ENCODE measurements at regions not wholly inside any gene's neighbourhood (a gene's known extent, or its start where the extent isn't known, plus 50 kb on each side); places are given as distances from the start of the nearest gene placed in this dataset.

DNA sequence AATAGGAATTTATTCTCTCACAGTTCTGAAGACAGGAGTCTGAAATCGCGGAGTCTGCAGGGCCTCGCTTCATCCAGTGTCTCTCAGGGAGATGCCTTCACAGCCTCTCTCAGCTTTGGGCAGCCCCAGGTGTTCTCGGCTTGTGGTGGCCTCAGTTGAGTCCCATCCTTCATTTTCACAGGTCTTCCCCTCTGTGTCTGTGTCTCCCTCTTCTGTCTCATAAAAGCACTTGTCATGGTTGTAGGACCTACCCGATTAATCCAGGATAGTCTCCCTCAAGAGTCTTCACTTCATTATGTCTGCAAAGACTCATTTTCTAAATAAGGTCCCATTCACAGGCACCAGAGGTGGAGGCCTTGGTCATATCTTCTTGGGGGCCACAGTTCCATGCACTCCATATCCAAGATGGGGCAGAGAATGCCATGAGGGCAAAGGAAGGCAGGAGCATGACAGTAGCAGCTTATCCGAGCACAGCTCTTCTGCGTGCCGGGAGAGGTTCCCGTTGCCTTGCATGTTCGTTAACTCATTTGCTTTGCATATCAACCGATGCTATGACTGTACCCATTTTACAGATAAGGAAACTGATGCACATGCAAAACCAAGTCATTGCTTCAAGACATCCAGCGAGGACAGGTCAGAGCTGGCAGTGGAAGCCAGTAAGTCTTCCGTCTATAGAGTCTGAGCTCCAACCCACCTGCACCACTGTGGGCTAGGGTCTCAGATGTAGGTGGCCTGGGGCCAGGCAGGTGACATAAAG is 363.8 kb upstream of the SULF2 start:
- Histone ChIP-seq H3K27me3 (no peaks in the 10 kb centered on the region), H3K4me1 (no peaks in the 10 kb centered on the region), H3K36me3 (no peaks in the 10 kb centered on the region), H3K4me3 (no peak overlapping the region), H3K9me3 (no peaks in the 10 kb centered on the region), H3K27ac (replicated peaks in 1 of 4) (no peak overlapping the region)
- TF ChIP-seq, protein P1, sequence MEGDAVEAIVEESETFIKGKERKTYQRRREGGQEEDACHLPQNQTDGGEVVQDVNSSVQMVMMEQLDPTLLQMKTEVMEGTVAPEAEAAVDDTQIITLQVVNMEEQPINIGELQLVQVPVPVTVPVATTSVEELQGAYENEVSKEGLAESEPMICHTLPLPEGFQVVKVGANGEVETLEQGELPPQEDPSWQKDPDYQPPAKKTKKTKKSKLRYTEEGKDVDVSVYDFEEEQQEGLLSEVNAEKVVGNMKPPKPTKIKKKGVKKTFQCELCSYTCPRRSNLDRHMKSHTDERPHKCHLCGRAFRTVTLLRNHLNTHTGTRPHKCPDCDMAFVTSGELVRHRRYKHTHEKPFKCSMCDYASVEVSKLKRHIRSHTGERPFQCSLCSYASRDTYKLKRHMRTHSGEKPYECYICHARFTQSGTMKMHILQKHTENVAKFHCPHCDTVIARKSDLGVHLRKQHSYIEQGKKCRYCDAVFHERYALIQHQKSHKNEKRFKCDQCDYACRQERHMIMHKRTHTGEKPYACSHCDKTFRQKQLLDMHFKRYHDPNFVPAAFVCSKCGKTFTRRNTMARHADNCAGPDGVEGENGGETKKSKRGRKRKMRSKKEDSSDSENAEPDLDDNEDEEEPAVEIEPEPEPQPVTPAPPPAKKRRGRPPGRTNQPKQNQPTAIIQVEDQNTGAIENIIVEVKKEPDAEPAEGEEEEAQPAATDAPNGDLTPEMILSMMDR (IDR thresholded peaks at IDR 0.05) = no peak
- TF ChIP-seq EP300 (IDR thresholded peaks at IDR 0.05) (no peak), POLR2AphosphoS5 (IDR thresholded peaks at IDR 0.05) (no peak), POLR2A (IDR thresholded peaks at IDR 0.05; ENCODE audit: low read depth) (no peak)
- intact Hi-C loops (cut with DNase I) = no loop called here
- DNase-seq (ENCODE audit: extremely low spot score) = no peak
- WGBS = 94% methylated on average over 13 of the region's 13 CpGs

DNA sequence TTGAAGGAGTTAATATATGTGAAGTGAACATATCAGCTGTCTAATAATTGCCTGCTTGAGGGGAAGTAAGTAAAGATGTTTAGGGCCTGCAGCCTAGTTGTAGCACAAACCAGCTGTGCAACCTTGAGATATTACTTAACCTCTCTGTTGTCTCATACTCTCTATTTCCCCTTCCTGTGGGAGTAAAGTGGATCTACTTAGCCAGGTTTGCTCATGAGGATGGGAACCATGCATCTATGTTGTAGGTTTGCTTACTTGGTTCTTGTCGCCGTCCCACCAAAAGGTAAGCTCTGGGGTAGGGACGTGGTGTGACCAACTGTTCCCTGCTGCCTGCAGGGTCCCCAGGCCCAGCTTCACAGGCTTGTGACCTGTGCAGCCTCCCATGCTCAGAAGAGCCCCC is 362.7 kb upstream of the SULF2 start:
- no peak overlapping the region for H3K4me3 ChIP-seq
- no peak for DNase-seq (ENCODE audit: extremely low spot score)
- H3K36me3 ChIP-seq = no peaks in the 10 kb centered on the region
- no peak overlapping the region for H3K27ac ChIP-seq (replicated peaks in 1 of 4)
- WGBS = 95% methylated on average over 3 of the region's 3 CpGs
- H3K4me1 ChIP-seq = no peaks in the 10 kb centered on the region
- TF ChIP-seq EP300 (IDR thresholded peaks at IDR 0.05) (no peak), POLR2AphosphoS5 (IDR thresholded peaks at IDR 0.05) (no peak), POLR2A (IDR thresholded peaks at IDR 0.05; ENCODE audit: low read depth) (no peak)
- TF ChIP-seq, protein P1 (IDR thresholded peaks at IDR 0.05) = no peak
- intact Hi-C loops (cut with DNase I) = no loop called here
- H3K9me3 ChIP-seq = no peaks in the 10 kb centered on the region
- H3K27me3 ChIP-seq = no peaks in the 10 kb centered on the region

DNA sequence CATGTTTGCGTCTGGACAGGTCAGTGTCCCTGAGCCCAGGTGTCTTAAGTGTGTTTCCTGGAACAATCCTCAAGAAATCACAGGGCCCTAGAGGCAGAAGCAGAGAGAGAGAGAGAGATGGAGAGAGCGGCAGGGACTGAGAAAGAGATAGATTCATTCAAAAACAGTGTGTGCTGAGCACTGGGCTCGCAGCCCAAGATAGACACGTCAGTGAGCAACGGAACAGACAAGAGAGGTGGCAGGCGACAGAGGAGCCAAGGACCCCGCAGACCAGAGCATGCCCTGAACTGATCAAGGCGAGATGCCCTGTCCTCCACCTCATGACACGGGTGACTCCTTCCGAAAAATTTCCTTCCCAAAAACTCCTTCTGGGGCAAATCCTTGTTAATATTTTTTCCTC is 362.0 kb upstream of the SULF2 start:
- H3K9me3 ChIP-seq = no peaks in the 10 kb centered on the region
- no peaks in the 10 kb centered on the region for H3K36me3 ChIP-seq
- 81% methylated on average over 10 of the region's 10 CpGs for WGBS
- no peak overlapping the region for H3K27ac ChIP-seq (replicated peaks in 1 of 4)
- H3K4me3 ChIP-seq = no peak overlapping the region
- intact Hi-C loops (cut with DNase I) = no loop called here
- no peaks in the 10 kb centered on the region for H3K4me1 ChIP-seq
- TF ChIP-seq POLR2A (IDR thresholded peaks at IDR 0.05; ENCODE audit: low read depth) (no peak), POLR2AphosphoS5 (IDR thresholded peaks at IDR 0.05) (no peak), EP300 (IDR thresholded peaks at IDR 0.05) (no peak)
- TF ChIP-seq, protein P1 (IDR thresholded peaks at IDR 0.05) = no peak
- no peak for DNase-seq (ENCODE audit: extremely low spot score)
- no peaks in the 10 kb centered on the region for H3K27me3 ChIP-seq

DNA sequence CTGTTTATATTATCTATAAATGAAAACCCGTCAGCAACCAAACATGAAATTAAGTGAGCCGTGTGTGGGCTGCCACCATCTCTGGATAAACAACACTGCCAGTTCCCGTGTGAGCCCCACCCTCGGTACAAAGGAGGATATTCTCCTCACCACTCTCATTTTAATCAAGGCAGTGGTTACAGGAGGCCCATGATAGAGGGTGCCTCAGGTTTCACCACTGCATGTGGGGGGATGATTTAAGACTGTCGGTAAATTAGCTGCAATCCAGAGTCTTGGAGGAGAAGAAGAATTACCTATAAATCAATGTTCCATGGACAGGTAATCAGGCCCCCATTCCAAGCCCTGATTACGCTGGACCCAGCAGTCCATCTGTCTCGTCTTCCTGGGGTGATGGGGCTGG is 361.6 kb upstream of the SULF2 start:
- intact Hi-C loops (cut with DNase I) = no loop called here
- no peaks in the 10 kb centered on the region for H3K4me1 ChIP-seq
- no peak overlapping the region for H3K4me3 ChIP-seq
- H3K27ac ChIP-seq (replicated peaks in 1 of 4) = no peak overlapping the region
- WGBS = 76% methylated on average over 7 of the region's 7 CpGs
- H3K36me3 ChIP-seq = no peaks in the 10 kb centered on the region
- no peak for DNase-seq (ENCODE audit: extremely low spot score)
- no peaks in the 10 kb centered on the region for H3K27me3 ChIP-seq
- peaks cover 0 to 2% (median 0%) of the 10 kb centered on the region in 4 donors for H3K9me3 ChIP-seq
- TF ChIP-seq POLR2A (IDR thresholded peaks at IDR 0.05; ENCODE audit: low read depth) (no peak), POLR2AphosphoS5 (IDR thresholded peaks at IDR 0.05) (no peak), EP300 (IDR thresholded peaks at IDR 0.05) (no peak)
- TF ChIP-seq, protein P1 (IDR thresholded peaks at IDR 0.05) = no peak

GRCh38 chr20:48146308-48146707 is 361.0 kb upstream of the SULF2 start:
- intact Hi-C loops (cut with DNase I) = no loop called here
- Histone ChIP-seq H3K4me1 (no peaks in the 10 kb centered on the region), H3K27me3 (no peaks in the 10 kb centered on the region), H3K27ac (replicated peaks in 1 of 4) (no peak overlapping the region), H3K36me3 (no peaks in the 10 kb centered on the region), H3K4me3 (no peak overlapping the region), H3K9me3 (peaks cover 0 to 7% (median 4%) of the 10 kb centered on the region in 4 donors)
- TF ChIP-seq, protein P1 (IDR thresholded peaks at IDR 0.05) = no peak
- TF ChIP-seq POLR2AphosphoS5 (IDR thresholded peaks at IDR 0.05) (no peak), POLR2A (IDR thresholded peaks at IDR 0.05; ENCODE audit: low read depth) (no peak), EP300 (IDR thresholded peaks at IDR 0.05) (no peak)
- no peak for DNase-seq (ENCODE audit: extremely low spot score)
- WGBS = 86% methylated on average over 3 of the region's 3 CpGs
